Mesendoderm (in vitro differentiated cells): ENCODE measurements at regions not wholly inside any gene's neighbourhood (a gene's known extent, or its start where the extent isn't known, plus 50 kb on each side); places are given as distances from the start of the nearest gene placed in this dataset.

Experiments
- DNase-seq: peaks from one replicate; pipeline ENCODE4 v3.0.0; 2013
- H2AK5ac ChIP-seq: 2 replicates; pipeline ENCODE4 v1.6.1; 2013; ENCODE audit warnings: low read length, inconsistent platforms
- H2BK120ac ChIP-seq: 2 replicates; pipeline ENCODE4 v1.6.1; 2013; ENCODE audit warnings: low read depth, mild to moderate bottlenecking, low read length, moderate library complexity, mixed read lengths
- H2BK15ac ChIP-seq: replicated peaks from 2 replicates; pipeline ENCODE4 v1.6.1; 2013; ENCODE audit warnings: low read depth, mild to moderate bottlenecking, moderate library complexity
- H2BK5ac ChIP-seq: 2 replicates; pipeline ENCODE4 v1.6.1; 2013; ENCODE audit warnings: low read length, inconsistent platforms
- H3K18ac ChIP-seq: 2 replicates; pipeline ENCODE4 v1.6.1; 2013; ENCODE audit warnings: mild to moderate bottlenecking, low read length, mixed read lengths
- H3K23ac ChIP-seq: one replicate; pipeline ENCODE4 v1.6.1; 2013; ENCODE audit warnings: low read length
- H3K27ac ChIP-seq: 2 replicates; pipeline ENCODE4 v1.5.1; 2013; ENCODE audit warnings: low read depth, mild to moderate bottlenecking, inconsistent platforms, low read length, moderate library complexity
- H3K27me3 ChIP-seq: 2 replicates; pipeline ENCODE4 v1.6.1; 2013; ENCODE audit warnings: low read length, control low read depth, mild to moderate bottlenecking, inconsistent platforms; ENCODE audit not compliant: insufficient read depth, poor library complexity
- H3K36me3 ChIP-seq: 2 replicates; pipeline ENCODE4 v1.6.1; 2013; ENCODE audit warnings: low read length, inconsistent platforms; ENCODE audit not compliant: control insufficient read depth, insufficient read depth
- H3K4ac ChIP-seq: one replicate; pipeline ENCODE4 v1.6.1; 2013; ENCODE audit warnings: low read depth, mild to moderate bottlenecking, low read length, moderate library complexity
- H3K4me1 ChIP-seq: 2 replicates; pipeline ENCODE4 v1.6.1; 2013; ENCODE audit warnings: low read depth, low read length, inconsistent platforms; ENCODE audit not compliant: control insufficient read depth
- H3K4me2 ChIP-seq: 2 replicates; pipeline ENCODE4 v1.6.1; 2013; ENCODE audit warnings: low read length
- H3K4me3 ChIP-seq: 2 replicates; pipeline ENCODE4 v1.5.1; 2013; ENCODE audit warnings: mild to moderate bottlenecking, low read length
- H3K56ac ChIP-seq: one replicate; pipeline ENCODE4 v1.6.1; 2013; ENCODE audit warnings: low read length
- H3K79me1 ChIP-seq: 2 replicates; pipeline ENCODE4 v1.6.1; 2013; ENCODE audit warnings: low read length, inconsistent platforms
- H3K79me2 ChIP-seq: 2 replicates; pipeline ENCODE4 v1.6.1; 2013; ENCODE audit warnings: mild to moderate bottlenecking, low read length; ENCODE audit not compliant: control insufficient read depth, insufficient read depth
- H3K9ac ChIP-seq: 2 replicates; pipeline ENCODE4 v1.6.1; 2013; ENCODE audit warnings: low read length, inconsistent platforms
- H4K5ac ChIP-seq: one replicate; pipeline ENCODE4 v1.6.1; 2013; ENCODE audit warnings: low read length
- H4K8ac ChIP-seq: one replicate; pipeline ENCODE4 v1.6.1; 2013; ENCODE audit warnings: low read depth, mild to moderate bottlenecking, control low read depth, low read length, moderate library complexity
- WGBS: extraction: QIAGEN DNeasy Blood & Tissue Kit; methylation state at CpG from one replicate; pipeline ENCODE4 v1.1.7; 2013; ENCODE audit warnings: low lambda C conversion rate, missing lambda C conversion rate; ENCODE audit not compliant: insufficient coverage; ENCODE audit errors: extremely low coverage; 5-methylcytosine and 5-hydroxymethylcytosine counted together

- no peak overlapping the region for H3K18ac ChIP-seq
- H3K27ac ChIP-seq: no peak overlapping the region
- H3K4me1 ChIP-seq: no peaks in the 10 kb centered on the region
- H2BK15ac ChIP-seq: no peak overlapping the region
- H2BK5ac ChIP-seq: no peak overlapping the region
- no peak overlapping the region for H2BK120ac ChIP-seq
- H4K5ac ChIP-seq: no peak overlapping the region
- H3K36me3 ChIP-seq: no peaks in the 10 kb centered on the region
- DNase-seq: no peak
- no peak overlapping the region for H3K4me2 ChIP-seq
- H4K8ac ChIP-seq: no peak overlapping the region
- WGBS: no CpG with 5 or more reads among the region's 2 CpGs
- H3K79me2 ChIP-seq: no peaks in the 10 kb centered on the region
- no peak overlapping the region for H3K9ac ChIP-seq
- no peaks in the 10 kb centered on the region for H3K27me3 ChIP-seq
- no peak overlapping the region for H2AK5ac ChIP-seq
- H3K23ac ChIP-seq: no peak overlapping the region
- H3K4ac ChIP-seq: no peak overlapping the region
- H3K56ac ChIP-seq: no peak overlapping the region
- H3K79me1 ChIP-seq: no peaks in the 10 kb centered on the region
- no peak overlapping the region for H3K4me3 ChIP-seq
Measured at GRCh38 chr7:106196460-106197021, 84.4 kb upstream of the SYPL1 start.

DNA sequence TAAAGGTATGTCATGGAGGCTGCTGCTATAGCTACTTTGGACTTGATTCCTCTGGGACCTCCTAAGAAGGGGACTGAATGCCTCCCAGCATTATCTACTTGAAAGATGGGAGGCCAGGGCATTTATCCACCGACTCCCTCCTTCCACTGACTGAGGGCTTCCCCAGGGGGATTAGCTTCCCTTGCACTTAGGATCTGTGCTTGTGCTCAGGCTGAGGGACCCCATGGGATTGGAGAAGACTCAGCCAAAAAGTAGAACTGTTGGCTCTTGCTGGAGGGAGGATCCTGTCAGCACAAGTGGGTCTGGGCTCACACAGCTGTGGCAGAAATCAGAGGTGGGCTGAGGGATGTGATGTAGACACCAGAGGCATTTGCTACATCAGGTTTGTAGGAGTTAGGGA, 81.5 kb upstream of the SYPL1 start:
- Histone ChIP-seq H3K4me2 (no peak overlapping the region), H3K79me2 (no peaks in the 10 kb centered on the region), H4K5ac (no peak overlapping the region), H2BK120ac (no peak overlapping the region), H2AK5ac (no peak overlapping the region), H3K9ac (no peak overlapping the region), H3K18ac (no peak overlapping the region), H3K4me1 (no peaks in the 10 kb centered on the region), H4K8ac (no peak overlapping the region), H3K23ac (no peak overlapping the region), H3K27me3 (no peaks in the 10 kb centered on the region), H3K27ac (no peak overlapping the region), H3K4ac (no peak overlapping the region), H3K4me3 (no peak overlapping the region), H3K36me3 (no peaks in the 10 kb centered on the region), H3K56ac (no peak overlapping the region), H2BK15ac (no peak overlapping the region), H3K79me1 (no peaks in the 10 kb centered on the region), H2BK5ac (no peak overlapping the region)
- DNase-seq: no peak
- no CpG with 5 or more reads among the region's 1 CpG for WGBS

DNA sequence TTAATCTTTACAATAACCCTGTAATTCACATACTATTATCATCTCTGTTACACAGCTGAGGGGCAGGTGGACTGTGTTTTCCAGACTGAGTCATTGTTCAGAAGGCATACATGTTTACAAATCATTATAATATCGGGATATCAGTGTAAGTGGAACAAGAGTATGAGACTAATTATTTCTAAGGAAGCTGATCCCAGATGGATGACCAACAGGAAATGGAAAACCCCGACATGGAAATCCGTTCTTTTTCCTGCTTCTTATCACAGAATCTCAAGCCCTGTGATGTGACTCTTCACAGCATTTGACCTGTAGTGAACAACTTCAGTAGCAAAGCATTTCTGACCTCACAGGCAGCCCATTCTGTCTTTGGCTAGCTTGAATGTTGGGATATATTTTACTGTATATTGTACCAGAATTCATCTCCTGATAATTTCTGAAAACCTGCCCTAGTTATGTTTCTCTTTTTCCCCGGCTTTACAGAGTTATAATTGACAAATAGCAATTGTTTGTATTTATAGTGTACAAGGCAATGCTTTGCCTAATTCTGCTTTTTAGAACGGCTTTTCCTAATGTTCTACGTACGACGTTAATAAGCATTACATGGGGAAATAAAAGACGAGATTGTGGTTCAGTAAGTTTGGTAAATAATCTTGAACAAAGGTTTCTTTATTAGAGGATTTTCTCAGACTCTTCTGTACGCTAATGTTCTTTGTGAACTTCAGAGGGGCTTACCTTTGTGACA, 78.6 kb upstream of the SYPL1 start:
- H3K18ac ChIP-seq: no peak overlapping the region
- H3K27ac ChIP-seq: no peak overlapping the region
- H2BK15ac ChIP-seq: no peak overlapping the region
- no peak overlapping the region for H3K56ac ChIP-seq
- H2AK5ac ChIP-seq: no peak overlapping the region
- no peaks in the 10 kb centered on the region for H3K79me2 ChIP-seq
- no peak overlapping the region for H4K5ac ChIP-seq
- no peaks in the 10 kb centered on the region for H3K36me3 ChIP-seq
- no peak overlapping the region for H2BK5ac ChIP-seq
- no peak overlapping the region for H3K4ac ChIP-seq
- no peak overlapping the region for H3K4me2 ChIP-seq
- no peak overlapping the region for H3K4me3 ChIP-seq
- H3K27me3 ChIP-seq: no peaks in the 10 kb centered on the region
- H2BK120ac ChIP-seq: no peak overlapping the region
- no peak overlapping the region for H3K9ac ChIP-seq
- WGBS: no CpG with 5 or more reads among the region's 10 CpGs
- DNase-seq: no peak
- no peaks in the 10 kb centered on the region for H3K4me1 ChIP-seq
- H3K23ac ChIP-seq: no peak overlapping the region
- H4K8ac ChIP-seq: no peak overlapping the region
- no peaks in the 10 kb centered on the region for H3K79me1 ChIP-seq

- Histone ChIP-seq H3K27ac (no peak overlapping the region), H2BK15ac (no peak overlapping the region), H3K56ac (no peak overlapping the region), H2BK120ac (no peak overlapping the region), H4K5ac (no peak overlapping the region), H3K4me2 (no peak overlapping the region), H4K8ac (no peak overlapping the region), H2AK5ac (no peak overlapping the region), H3K36me3 (no peaks in the 10 kb centered on the region), H3K4me1 (no peaks in the 10 kb centered on the region), H3K4ac (no peak overlapping the region), H3K79me2 (no peaks in the 10 kb centered on the region), H3K27me3 (no peaks in the 10 kb centered on the region), H3K18ac (no peak overlapping the region), H3K9ac (no peak overlapping the region), H3K23ac (no peak overlapping the region), H2BK5ac (no peak overlapping the region), H3K79me1 (no peaks in the 10 kb centered on the region), H3K4me3 (no peak overlapping the region)
- no CpG with 5 or more reads among the region's 9 CpGs for WGBS
- DNase-seq: no peak
Measured at GRCh38 chr7:106187613-106188350, 75.7 kb upstream of the SYPL1 start.

- Histone ChIP-seq H2AK5ac (no peak overlapping the region), H3K4me3 (no peak overlapping the region), H3K79me2 (no peaks in the 10 kb centered on the region), H3K79me1 (no peaks in the 10 kb centered on the region), H3K56ac (no peak overlapping the region), H3K23ac (no peak overlapping the region), H3K18ac (no peak overlapping the region), H3K36me3 (no peaks in the 10 kb centered on the region), H2BK5ac (no peak overlapping the region), H3K4me2 (no peak overlapping the region), H3K4me1 (no peaks in the 10 kb centered on the region), H4K8ac (no peak overlapping the region), H3K9ac (no peak overlapping the region), H4K5ac (no peak overlapping the region), H2BK15ac (no peak overlapping the region), H3K4ac (no peak overlapping the region), H3K27me3 (no peaks in the 10 kb centered on the region), H3K27ac (no peak overlapping the region), H2BK120ac (no peak overlapping the region)
- no peak for DNase-seq
- no CpG with 5 or more reads among the region's 3 CpGs for WGBS
Measured at GRCh38 chr7:106185719-106186118, 73.6 kb upstream of the SYPL1 start.
